RWPE1 (cell line): ENCODE measurements at regions not wholly inside any gene's neighbourhood (a gene's known extent, or its start where the extent isn't known, plus 50 kb on each side); places are given as distances from the start of the nearest gene placed in this dataset.

ENCODE experiments used
- CTCF ChIA-PET: fragments of 350-600 bp; sonication (Branson Sonifier 250); formaldehyde crosslinking; extraction: SDS; loops from one replicate; lab custom pipeline; 2021; lab: Yijun Ruan, JAX
- POLR2A ChIA-PET: fragments of 400-600 bp; formaldehyde crosslinking; extraction: SDS; loops from one replicate; lab custom pipeline; 2020; ENCODE audit warnings: antibody characterized with exemption; ENCODE audit not compliant: low non-redundant PET; lab: Yijun Ruan, JAX
- DNase-seq: peaks from one replicate; pipeline ENCODE4 v3.0.0; 2012; ENCODE audit warnings: low spot score
- H3K27ac ChIP-seq: fragments of 450-650 bp; 2 replicates; pipeline ENCODE4 v1.5.1; 2017
- TF ChIP-seq, protein P1 (sequence below): fragments of 450-650 bp; conservative IDR thresholded peaks from 2 replicates; pipeline ENCODE4 v1.5.1; 2017; ENCODE audit warnings: low read depth, mild to moderate bottlenecking

DNA sequence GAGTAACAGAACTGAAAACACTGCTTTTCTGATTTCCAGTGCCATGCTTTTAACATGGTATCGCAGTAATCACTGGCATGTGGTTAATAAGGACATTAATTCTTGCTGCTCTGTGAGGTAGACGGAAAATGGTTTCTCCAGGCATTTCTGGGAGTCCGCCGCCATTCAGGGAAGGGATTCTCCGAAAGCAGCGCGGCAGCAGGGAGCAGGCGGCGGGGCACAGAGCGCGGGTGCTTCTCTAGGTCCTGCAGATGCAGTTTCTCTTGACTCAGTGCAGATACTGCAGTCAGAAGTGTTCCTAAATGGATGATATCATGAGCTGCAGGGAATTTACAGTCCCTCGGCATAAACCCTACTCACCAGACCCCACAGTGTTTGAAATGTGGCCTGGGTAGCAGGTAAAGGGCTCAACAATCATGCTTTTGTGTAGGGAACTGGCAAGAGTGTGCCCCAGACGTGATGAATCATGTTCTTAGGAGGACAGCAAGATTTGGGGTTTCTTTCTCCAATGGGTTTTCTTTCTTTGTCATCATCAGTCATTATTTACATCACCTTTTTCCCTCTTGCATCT, 338.6 kb upstream of the ARGLU1 start:
- POLR2A ChIA-PET, result no interaction called here
- no peak overlapping the region for H3K27ac ChIP-seq
- CTCF ChIA-PET, result no interaction called here
- DNase-seq, result no peak
- TF ChIP-seq, protein P1, sequence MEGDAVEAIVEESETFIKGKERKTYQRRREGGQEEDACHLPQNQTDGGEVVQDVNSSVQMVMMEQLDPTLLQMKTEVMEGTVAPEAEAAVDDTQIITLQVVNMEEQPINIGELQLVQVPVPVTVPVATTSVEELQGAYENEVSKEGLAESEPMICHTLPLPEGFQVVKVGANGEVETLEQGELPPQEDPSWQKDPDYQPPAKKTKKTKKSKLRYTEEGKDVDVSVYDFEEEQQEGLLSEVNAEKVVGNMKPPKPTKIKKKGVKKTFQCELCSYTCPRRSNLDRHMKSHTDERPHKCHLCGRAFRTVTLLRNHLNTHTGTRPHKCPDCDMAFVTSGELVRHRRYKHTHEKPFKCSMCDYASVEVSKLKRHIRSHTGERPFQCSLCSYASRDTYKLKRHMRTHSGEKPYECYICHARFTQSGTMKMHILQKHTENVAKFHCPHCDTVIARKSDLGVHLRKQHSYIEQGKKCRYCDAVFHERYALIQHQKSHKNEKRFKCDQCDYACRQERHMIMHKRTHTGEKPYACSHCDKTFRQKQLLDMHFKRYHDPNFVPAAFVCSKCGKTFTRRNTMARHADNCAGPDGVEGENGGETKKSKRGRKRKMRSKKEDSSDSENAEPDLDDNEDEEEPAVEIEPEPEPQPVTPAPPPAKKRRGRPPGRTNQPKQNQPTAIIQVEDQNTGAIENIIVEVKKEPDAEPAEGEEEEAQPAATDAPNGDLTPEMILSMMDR, result no peak

DNA sequence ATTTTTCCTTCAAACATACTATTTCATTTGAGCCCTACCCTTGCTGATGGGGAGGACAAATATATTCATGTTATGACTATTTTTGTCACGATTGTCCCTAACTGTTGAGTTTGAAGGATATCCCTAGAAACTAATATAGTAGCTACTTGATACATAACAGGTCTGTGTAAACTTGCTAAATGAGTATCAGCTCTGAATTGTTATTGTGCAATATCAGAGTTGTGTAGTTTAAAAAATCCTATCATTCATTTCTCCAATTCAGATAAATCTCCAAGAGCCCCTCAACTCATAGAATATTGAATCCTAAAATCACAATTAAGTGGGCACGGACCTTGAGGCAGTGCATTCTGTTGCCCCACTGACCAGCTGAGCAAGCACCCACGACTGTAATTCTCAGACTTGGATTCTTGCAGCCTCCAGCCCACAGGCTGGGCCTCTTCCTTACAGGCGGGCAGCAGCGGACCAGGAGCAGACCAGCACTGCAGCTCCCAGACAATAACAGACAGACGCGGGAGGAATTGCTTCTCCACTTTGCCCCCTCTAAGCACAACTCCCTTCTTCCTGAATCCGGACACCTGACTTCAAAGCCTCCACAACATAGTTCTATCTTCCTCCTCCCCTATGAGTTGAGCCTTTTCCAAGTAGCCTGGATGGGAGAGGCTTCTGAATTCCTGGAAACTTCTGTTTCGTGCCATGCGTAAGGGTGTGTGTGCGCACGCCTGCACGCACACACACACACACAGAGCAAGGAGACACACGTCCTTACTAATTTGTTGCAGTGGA, 337.6 kb upstream of the ARGLU1 start:
- TF ChIP-seq, protein P1, result no peak
- ChIA-PET CTCF (no interaction called here), POLR2A (no interaction called here)
- DNase-seq, result no peak
- no peak overlapping the region for H3K27ac ChIP-seq

DNA sequence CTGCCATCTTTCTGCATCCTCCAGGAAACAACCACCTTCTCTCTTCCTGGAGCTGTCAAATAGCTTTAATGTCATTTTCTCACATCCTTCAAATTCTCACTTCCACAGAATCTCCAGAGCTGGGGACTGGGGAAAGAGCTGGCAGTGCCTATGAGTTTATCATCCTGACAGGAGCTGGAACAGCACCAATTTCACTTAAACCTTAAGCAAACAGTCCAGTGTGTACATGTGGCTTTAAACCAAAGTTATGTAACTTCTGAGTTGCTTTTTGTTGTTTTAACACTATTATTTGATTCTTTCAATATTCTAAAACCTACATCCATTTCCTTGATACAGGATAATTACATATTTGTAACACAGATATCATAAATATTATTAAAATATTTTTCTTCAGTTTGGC, 331.5 kb upstream of the ARGLU1 start:
- no peak overlapping the region for H3K27ac ChIP-seq
- DNase-seq, result no peak
- TF ChIP-seq, protein P1, result no peak
- CTCF ChIA-PET, result interaction anchor here (0.6 kb wide), 1 partner anchor 246 kb away, joined by 3 read pairs; no protein-coding TSS in a partner anchor
- POLR2A ChIA-PET, result no interaction called here

DNA sequence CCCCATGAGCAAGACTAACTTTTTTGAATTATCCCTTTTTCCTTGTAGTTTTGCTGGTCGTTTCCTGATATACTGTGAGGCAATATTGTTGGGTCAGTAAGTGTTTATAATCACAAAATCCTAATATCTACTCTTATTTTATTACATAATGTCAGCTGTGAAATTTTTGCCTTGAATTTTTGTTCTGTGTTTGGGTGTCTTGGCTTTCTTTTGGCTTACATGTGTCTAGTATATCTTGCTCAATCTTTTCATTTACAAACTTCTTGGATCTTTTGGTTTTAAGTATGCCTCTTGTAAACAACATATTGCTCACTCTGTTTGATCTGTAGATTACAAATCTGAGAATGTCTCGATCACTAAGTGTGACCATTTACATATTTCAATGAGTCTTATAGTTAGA, 330.3 kb upstream of the ARGLU1 start:
- ChIA-PET POLR2A (no interaction called here), CTCF (interaction anchor here (0.7 kb wide), 1 partner anchor 1533 kb away, joined by 3 read pairs; no protein-coding TSS in a partner anchor)
- DNase-seq, result no peak
- TF ChIP-seq, protein P1, result no peak
- H3K27ac ChIP-seq, result no peak overlapping the region

DNA sequence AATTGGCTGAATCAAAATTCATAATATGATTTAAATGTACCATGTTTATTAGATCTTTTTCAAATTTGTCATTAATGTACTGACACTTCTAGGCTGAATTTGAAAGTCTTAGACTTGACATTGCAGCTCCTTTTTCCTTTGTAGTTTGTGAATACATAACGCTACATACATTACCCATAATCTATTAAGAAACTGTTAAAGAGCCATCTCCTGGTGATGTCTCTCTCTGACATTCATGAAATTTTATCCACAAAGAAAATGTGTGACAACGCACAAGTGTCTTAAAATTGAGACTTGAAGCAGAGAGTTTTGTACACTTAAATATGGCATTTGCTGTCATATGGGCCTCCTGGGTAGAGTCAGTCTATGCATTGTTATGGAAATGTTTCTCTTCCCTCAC, 320.2 kb upstream of the ARGLU1 start:
- POLR2A ChIA-PET, result no interaction called here

DNA sequence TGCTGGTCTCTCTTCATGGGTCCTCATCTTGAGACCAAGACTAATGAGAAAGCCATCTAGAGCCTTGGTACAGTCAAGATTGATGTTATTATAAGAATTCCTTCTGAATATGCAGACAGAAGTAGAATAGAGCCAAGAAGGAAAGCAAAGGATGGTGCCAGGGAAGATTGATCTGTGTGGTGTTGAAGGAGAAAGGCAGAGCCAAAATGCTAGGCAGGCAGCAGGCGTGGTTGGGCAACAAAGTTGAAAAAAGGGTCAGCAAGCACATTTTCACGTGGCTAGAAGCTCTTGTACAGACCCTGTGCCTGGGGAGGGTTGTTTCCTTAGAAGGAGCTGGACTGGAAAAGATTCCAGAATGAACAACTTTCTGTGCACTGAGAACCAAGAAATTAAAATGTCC, 319.7 kb upstream of the ARGLU1 start:
- POLR2A ChIA-PET, result no interaction called here
- DNase-seq, result no peak
- CTCF ChIA-PET, result no interaction called here
- TF ChIP-seq, protein P1, result no peak
- H3K27ac ChIP-seq, result no peak overlapping the region

More for the DNA sequence above, 320.2 kb upstream of the ARGLU1 start:
- no peak overlapping the region for H3K27ac ChIP-seq
- no peak for DNase-seq
- TF ChIP-seq, protein P1, result no peak
- CTCF ChIA-PET, result no interaction called here
